Jurkat, Clone E6-1 (cell line): ENCODE measurements at regions not wholly inside any gene's neighbourhood (a gene's known extent, or its start where the extent isn't known, plus 50 kb on each side); places are given as distances from the start of the nearest gene placed in this dataset.

Experiments
- DNase-seq: peaks from one replicate; pipeline ENCODE4 v3.0.0-alpha.2; 2011; ENCODE audit warnings: low read depth, low spot score
- H3K4me3 ChIP-seq: 2 replicates; pipeline ENCODE4 v1.5.1; 2011; ENCODE audit warnings: mild to moderate bottlenecking, low read length, control low read depth, moderate library complexity

GRCh38 chr21:16841975-16842695 is 670.7 kb upstream of the CXADR start:
- no peak for DNase-seq
- no peak overlapping the region for H3K4me3 ChIP-seq

GRCh38 chr21:16842696-16843035 is 670.2 kb upstream of the CXADR start:
- DNase-seq = no peak
- no peak overlapping the region for H3K4me3 ChIP-seq

- no peak overlapping the region for H3K4me3 ChIP-seq
- DNase-seq = no peak
Measured at GRCh38 chr21:16847211-16847610, 665.6 kb upstream of the CXADR start.

- DNase-seq = peak; percentile 25
- H3K4me3 ChIP-seq = no peak overlapping the region
Measured at GRCh38 chr21:16851054-16851453, 661.8 kb upstream of the CXADR start.

GRCh38 chr21:16855164-16855667 is 657.6 kb upstream of the CXADR start:
- DNase-seq = no peak
- no peak overlapping the region for H3K4me3 ChIP-seq

GRCh38 chr21:16863362-16863905 is 649.4 kb upstream of the CXADR start:
- DNase-seq = no peak
- no peak overlapping the region for H3K4me3 ChIP-seq

GRCh38 chr21:16863908-16864307 is 648.9 kb upstream of the CXADR start:
- DNase-seq = no peak
- no peak overlapping the region for H3K4me3 ChIP-seq

GRCh38 chr21:16865632-16866031 is 647.2 kb upstream of the CXADR start:
- DNase-seq = no peak
- H3K4me3 ChIP-seq = no peak overlapping the region

GRCh38 chr21:16866851-16867250 is 646.0 kb upstream of the CXADR start:
- H3K4me3 ChIP-seq = no peak overlapping the region
- no peak for DNase-seq

GRCh38 chr21:16870103-16870502 is 642.7 kb upstream of the CXADR start:
- no peak for DNase-seq
- no peak overlapping the region for H3K4me3 ChIP-seq

GRCh38 chr21:16872616-16873015 is 640.2 kb upstream of the CXADR start:
- DNase-seq = no peak
- H3K4me3 ChIP-seq = no peak overlapping the region

GRCh38 chr21:16873176-16873575 is 639.7 kb upstream of the CXADR start:
- no peak for DNase-seq
- H3K4me3 ChIP-seq = no peak overlapping the region

- no peak overlapping the region for H3K4me3 ChIP-seq
Measured at GRCh38 chr21:16873596-16873995, 639.2 kb upstream of the CXADR start.

GRCh38 chr21:16879479-16879878 is 633.4 kb upstream of the CXADR start:
- DNase-seq = no peak
- no peak overlapping the region for H3K4me3 ChIP-seq

More at GRCh38 chr21:16873596-16873995, 639.2 kb upstream of the CXADR start:
- DNase-seq = no peak

GRCh38 chr21:16891821-16892220 is 621.0 kb upstream of the CXADR start:
- no peak for DNase-seq
- no peak overlapping the region for H3K4me3 ChIP-seq

GRCh38 chr21:16900685-16901084 is 612.2 kb upstream of the CXADR start:
- no peak for DNase-seq
- no peak overlapping the region for H3K4me3 ChIP-seq

- DNase-seq = no peak
Measured at GRCh38 chr21:16908077-16908476, 604.8 kb upstream of the CXADR start.

GRCh38 chr21:16910435-16911165 is 602.2 kb upstream of the CXADR start:
- no peak overlapping the region for H3K4me3 ChIP-seq
- no peak for DNase-seq

More at GRCh38 chr21:16908077-16908476, 604.8 kb upstream of the CXADR start:
- H3K4me3 ChIP-seq = no peak overlapping the region

GRCh38 chr21:16911166-16911607 is 601.7 kb upstream of the CXADR start:
- no peak for DNase-seq
- H3K4me3 ChIP-seq = no peak overlapping the region

GRCh38 chr21:16912075-16912474 is 600.8 kb upstream of the CXADR start:
- no peak overlapping the region for H3K4me3 ChIP-seq
- DNase-seq = no peak
